GM19328 (cell line): ENCODE measurements at regions not wholly inside any gene's neighbourhood (a gene's known extent, or its start where the extent isn't known, plus 50 kb on each side); places are given as distances from the start of the nearest gene placed in this dataset.
"Not testable (repeated sequence)": the region's sequence is repeated elsewhere in the genome, so short reads cannot be mapped to it uniquely, and the experiment has no call there.

Source experiments
- ATAC-seq: cut with Tn5 transposase; IDR thresholded peaks from one replicate; pipeline ENCODE4 v1.9.1; 2021; ENCODE audit warnings: mild to moderate bottlenecking, moderate library complexity; ENCODE audit not compliant: unreplicated experiment

- ATAC-seq = not testable (repeated sequence)
These were observed 385.3 kb downstream of the AMY1C start for GRCh38 chr1:104135036-104135435.

GRCh38 chr1:104136621-104137020, 386.9 kb downstream of the AMY1C start:
- no peak for ATAC-seq

DNA sequence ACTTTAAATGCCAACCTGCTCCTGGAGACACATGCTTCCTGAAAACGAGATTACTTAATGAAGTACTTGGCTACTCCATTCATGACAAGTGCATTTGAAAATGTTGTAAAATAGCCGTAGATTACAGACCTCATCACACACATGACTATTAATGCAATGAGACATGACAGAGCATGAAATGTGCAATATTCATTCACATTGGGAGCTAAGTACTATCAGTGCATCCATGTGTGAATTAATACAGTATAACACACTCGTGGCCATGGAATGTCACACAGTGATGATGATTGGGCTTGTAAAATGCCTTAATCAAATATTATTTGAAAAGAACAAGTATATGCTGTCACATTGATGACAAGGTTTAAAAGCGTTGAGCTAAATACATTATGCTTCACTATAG, 407.0 kb downstream of the AMY1C start:
- ATAC-seq = no peak

DNA sequence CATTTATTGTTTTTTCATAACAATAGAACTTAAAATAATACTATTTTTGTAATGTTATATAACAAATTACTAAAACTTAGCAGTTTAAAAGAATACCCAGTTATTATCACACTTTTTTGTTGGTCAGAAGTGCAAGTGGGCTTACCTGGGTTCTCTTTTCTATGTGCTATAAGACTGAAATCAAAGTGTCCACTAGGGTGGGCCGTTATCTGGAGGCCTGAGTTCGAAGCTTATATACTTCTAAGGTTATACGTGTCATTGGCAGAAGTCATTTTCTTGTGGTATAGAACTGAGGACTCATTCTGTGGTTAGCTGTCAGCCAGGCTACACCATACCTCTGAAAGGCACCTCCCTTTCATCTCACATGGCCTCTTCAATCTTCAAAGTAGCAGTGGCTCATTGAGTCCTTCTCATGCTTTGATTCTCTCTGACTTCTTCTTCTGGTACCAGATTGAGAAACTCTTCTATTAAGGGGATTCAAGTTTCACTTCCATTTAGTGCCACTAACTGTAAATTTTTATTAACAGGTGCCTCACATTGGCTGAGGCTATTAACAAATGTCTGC, 414.3 kb downstream of the AMY1C start:
- ATAC-seq = no peak

DNA sequence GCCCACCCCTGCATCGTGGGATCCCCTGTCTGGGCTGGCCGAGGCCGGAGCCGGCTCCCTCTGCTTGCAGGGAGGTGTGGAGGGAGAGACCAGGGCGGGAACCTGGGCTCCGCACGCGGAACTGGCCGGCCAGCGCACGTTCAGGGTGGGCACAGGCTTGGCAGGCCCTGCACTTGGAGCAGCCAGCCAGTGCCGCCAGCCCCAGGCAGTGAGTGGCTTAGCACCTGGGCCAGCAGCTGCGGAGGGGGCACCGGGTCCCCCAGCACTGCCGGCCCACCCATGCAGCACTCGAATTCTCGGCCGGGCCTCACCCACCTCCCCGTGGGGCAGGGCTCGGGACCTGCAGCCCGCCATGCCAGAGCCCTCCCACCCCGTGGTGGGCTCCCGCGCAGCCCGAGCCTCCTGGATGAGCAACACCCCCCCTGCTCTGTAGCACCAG, 422.6 kb downstream of the AMY1C start:
- ATAC-seq = no peak

- ATAC-seq = no peak
These were observed 432.6 kb downstream of the AMY1C start for GRCh38 chr1:104182251-104182650.

DNA sequence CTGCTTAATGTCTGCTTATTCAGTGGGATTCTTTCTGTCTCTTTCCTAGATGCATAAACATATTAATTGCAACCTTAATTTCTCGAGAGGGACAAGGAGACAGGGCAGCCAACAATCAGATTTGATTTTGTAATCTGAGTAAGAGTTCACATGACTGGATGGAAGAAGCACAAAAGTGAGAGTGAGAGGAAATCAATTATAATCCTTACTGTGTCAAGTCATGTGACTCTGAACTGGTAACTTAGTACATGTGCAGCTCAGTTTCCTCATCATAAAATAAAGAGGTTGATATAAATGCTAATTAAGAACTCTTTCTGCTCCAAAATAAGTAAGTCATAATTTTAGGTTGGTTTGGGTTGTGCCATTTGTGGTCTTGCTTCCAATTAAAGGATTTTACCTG, 439.5 kb downstream of the AMY1C start:
- ATAC-seq = no peak

DNA sequence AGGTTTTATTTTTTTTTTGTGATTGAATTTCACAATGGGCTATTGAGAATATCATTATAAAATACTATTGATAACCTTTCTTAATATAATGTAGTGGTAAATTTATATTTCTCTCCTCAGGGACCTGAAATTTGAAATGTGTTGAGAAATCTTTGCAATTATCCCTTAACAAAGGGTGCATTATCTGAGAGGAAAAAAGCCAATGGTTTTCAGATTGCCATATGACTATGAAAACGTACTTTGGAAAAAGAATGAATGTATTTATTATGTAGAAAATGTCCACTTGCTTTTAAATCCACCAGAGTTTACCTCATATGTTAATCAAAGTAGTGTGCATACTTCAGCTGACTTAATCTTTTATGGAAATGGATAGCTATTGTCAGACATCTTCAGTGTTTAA, 441.1 kb downstream of the AMY1C start:
- ATAC-seq = no peak

GRCh38 chr1:104195395-104195794, 445.7 kb downstream of the AMY1C start:
- ATAC-seq = no peak

GRCh38 chr1:104196136-104196535, 446.4 kb downstream of the AMY1C start:
- ATAC-seq = no peak

- no peak for ATAC-seq
These were observed 447.8 kb downstream of the AMY1C start for GRCh38 chr1:104197516-104197915.

DNA sequence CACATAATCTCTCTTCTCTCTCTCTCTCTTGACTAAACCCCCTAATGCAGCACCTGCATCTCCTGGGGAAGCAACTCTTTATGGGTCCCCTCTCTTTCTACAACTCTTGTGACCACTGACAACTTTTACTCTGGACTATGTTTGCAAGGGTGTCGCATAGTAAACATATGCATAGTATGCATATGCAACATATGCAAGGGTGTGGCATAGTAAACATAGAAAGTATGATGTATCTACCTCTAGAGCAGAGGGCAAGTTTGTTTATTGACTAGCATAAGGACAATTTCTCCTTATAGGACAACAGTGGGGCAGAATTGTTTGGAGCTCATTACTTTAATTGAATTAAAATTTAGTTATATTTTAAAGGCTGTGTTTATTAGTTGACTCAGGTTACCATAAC, 462.5 kb downstream of the AMY1C start:
- no peak for ATAC-seq

GRCh38 chr1:104217395-104217986, 467.8 kb downstream of the AMY1C start:
- not testable (repeated sequence) for ATAC-seq

- no peak for ATAC-seq
These were observed 480.2 kb downstream of the AMY1C start for GRCh38 chr1:104229860-104230259.

GRCh38 chr1:104231676-104232075, 482.0 kb downstream of the AMY1C start:
- ATAC-seq = no peak

- no peak for ATAC-seq
These were observed 485.4 kb downstream of the AMY1C start for GRCh38 chr1:104235141-104235540.

DNA sequence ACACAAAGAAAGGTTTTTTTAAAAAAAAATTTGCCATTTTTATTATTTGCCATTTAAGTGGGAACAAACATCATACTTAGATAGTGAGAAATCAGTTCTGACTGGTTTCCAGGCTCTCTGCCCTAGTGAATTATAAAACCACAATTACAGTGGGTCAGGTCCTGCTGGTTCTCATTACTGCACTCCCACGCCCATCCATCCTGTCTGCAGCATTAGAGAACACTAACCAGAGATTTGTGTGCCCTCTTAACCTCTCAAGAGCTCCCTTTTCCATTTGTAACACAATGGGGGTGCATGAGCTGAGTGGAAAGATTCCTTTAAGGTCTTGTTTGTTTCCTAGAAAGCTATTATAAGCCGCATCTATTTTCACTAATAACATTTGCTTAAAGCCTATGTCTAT, 489.3 kb downstream of the AMY1C start:
- ATAC-seq = no peak

DNA sequence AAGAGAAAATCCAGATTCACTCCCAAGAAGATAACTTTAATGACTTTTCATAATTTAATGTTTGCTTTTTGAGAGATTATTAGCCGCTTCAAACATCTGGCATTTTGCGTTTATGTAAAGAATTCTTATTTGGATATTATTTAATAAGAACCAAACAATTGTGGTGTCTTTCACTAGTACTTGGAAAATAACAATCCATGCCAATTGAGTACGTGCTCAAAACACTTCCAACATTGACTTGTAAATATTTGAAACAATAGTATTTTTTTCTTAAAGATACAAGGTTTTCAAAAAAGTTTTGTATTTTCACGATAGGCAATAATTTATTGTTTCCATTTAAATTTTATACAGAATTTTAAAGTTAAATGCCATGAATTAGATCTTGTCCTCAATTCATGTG, 498.7 kb downstream of the AMY1C start:
- ATAC-seq = no peak

GRCh38 chr1:104259481-104259880, 509.8 kb downstream of the AMY1C start:
- no peak for ATAC-seq

GRCh38 chr1:104263110-104263509, 513.4 kb downstream of the AMY1C start:
- ATAC-seq = not testable (repeated sequence)

DNA sequence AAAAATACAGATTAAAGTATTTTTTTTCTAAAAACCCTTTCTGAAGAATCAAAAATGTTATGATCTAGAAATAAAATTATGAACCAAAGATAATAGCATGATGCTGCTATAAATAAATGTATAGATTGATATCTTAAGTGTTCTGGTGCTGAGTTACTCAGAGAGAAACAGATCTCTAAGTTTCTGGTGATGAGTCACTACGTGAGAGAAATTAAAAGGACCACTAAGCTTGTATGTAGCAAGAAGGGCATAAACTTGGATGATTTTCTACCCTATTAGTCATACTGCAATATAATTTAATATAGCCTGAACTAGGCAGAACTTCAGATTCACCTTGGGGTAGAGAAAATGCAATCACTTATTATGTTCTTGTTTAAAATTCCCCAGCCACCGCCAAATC, 514.8 kb downstream of the AMY1C start:
- no peak for ATAC-seq

GRCh38 chr1:104265163-104265562, 515.5 kb downstream of the AMY1C start:
- ATAC-seq = no peak

DNA sequence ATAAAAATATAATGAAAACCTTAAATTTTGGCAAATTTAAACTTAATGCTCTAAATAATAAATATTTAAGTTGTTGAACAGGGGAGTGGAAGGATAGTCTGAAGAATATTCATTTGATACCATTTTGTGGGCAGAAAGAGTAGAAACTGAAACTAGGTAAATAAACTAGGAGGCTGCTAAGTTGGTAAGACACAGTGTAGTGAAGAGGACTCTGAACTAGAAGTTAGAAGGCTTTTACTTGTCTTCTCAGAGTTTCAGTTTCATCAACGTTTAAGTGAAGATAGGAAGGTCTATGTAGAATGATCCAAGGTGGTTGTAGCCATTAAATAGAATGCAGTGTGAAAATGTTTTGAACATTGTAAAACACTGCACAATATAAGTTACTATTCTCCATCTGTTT, 516.9 kb downstream of the AMY1C start:
- no peak for ATAC-seq
